Neural cell (in vitro differentiated cells): ENCODE measurements at regions not wholly inside any gene's neighbourhood (a gene's known extent, or its start where the extent isn't known, plus 50 kb on each side); places are given as distances from the start of the nearest gene placed in this dataset.

Source experiments
- H2AFZ ChIP-seq: fragments of 200-600, 300-800 bp; sonication (generic), shearing (Covaris generic); 2 replicates; pipeline ENCODE4 v1.6.0; 2014; ENCODE audit warnings: low read depth, mild to moderate bottlenecking, antibody characterized with exemption, low read length, moderate library complexity
- H3F3A ChIP-seq: fragments of 200-600 bp; shearing (Covaris generic); 2 replicates; pipeline ENCODE4 v1.6.1; 2016; ENCODE audit warnings: mild to moderate bottlenecking, moderate library complexity, mixed read lengths, antibody characterized with exemption, low read length; ENCODE audit not compliant: insufficient read depth, poor library complexity, severe bottlenecking
- H3K27ac ChIP-seq: fragments of 200-600, 300-800 bp; sonication (generic), shearing (Covaris generic); 2 replicates; pipeline ENCODE4 v1.5.1; 2014; ENCODE audit warnings: mild to moderate bottlenecking, low read length, moderate library complexity
- H3K27me3 ChIP-seq: fragments of 300-800, 200-600 bp; sonication (generic), shearing (Covaris generic); 2 replicates; pipeline ENCODE4 v1.6.0; 2014; ENCODE audit warnings: mild to moderate bottlenecking, low read depth, low read length, moderate library complexity; ENCODE audit not compliant: insufficient read depth
- H3K36me3 ChIP-seq: fragments of 300-800, 200-600 bp; sonication (generic), shearing (Covaris generic); 2 replicates; pipeline ENCODE4 v1.5.1; 2014; ENCODE audit warnings: mild to moderate bottlenecking, antibody characterized with exemption, low read length, moderate library complexity; ENCODE audit not compliant: insufficient read depth
- H3K4me2 ChIP-seq: fragments of 300-800, 200-600 bp; sonication (generic), shearing (Covaris generic); 2 replicates; pipeline ENCODE4 v1.6.0; 2014; ENCODE audit warnings: mild to moderate bottlenecking, low read length
- H3K4me3 ChIP-seq: fragments of 300-800, 200-600 bp; sonication (generic), shearing (Covaris generic); 2 replicates; pipeline ENCODE4 v1.5.1; 2014; ENCODE audit warnings: mild to moderate bottlenecking, low read length, moderate library complexity
- H3K79me2 ChIP-seq: fragments of 200-600 bp; shearing (Covaris generic); replicated peaks from 2 replicates; pipeline ENCODE4 v1.6.0; 2014; ENCODE audit warnings: mild to moderate bottlenecking, low read length, moderate library complexity; ENCODE audit not compliant: insufficient read depth
- H3K9ac ChIP-seq: fragments of 300-800, 200-600 bp; sonication (generic), shearing (Covaris generic); 2 replicates; pipeline ENCODE4 v1.6.1; 2016; ENCODE audit warnings: mild to moderate bottlenecking, low read length, mixed read lengths
- H3K9me2 ChIP-seq: fragments of 200-600 bp; shearing (Covaris generic); 2 replicates; pipeline ENCODE4 v1.6.1; 2016; ENCODE audit warnings: mild to moderate bottlenecking, low read length, mixed read lengths; ENCODE audit not compliant: insufficient read depth
- H3K9me3 ChIP-seq: fragments of 200-600, 300-800 bp; sonication (generic), shearing (Covaris generic); 2 replicates; pipeline ENCODE4 v1.6.1; 2016; ENCODE audit warnings: mild to moderate bottlenecking, mixed run types, low read length, moderate library complexity, mixed read lengths
- H4K20me1 ChIP-seq: fragments of 200-600 bp; shearing (Covaris generic); 2 replicates; pipeline ENCODE4 v1.6.1; 2016; ENCODE audit warnings: mild to moderate bottlenecking, mixed run types; ENCODE audit not compliant: insufficient read depth
- EP300 ChIP-seq: fragments of 450-650 bp; conservative IDR thresholded peaks from 2 replicates; pipeline ENCODE4 v1.6.1; 2014; ENCODE audit warnings: antibody characterized with exemption, mild to moderate bottlenecking, moderate library complexity; ENCODE audit not compliant: poor library complexity, severe bottlenecking
- EZH2 ChIP-seq: fragments of 200-600, 300-800 bp; shearing (Covaris generic), sonication (generic); IDR thresholded peaks from 2 replicates; pipeline ENCODE4 v1.6.1; 2014; ENCODE audit warnings: antibody characterized with exemption, low read length, borderline replicate concordance, mild to moderate bottlenecking; ENCODE audit not compliant: insufficient read depth, poor library complexity, severe bottlenecking
- MXI1 ChIP-seq: fragments of 450-650 bp; conservative IDR thresholded peaks from 2 replicates; pipeline ENCODE4 v1.6.1; 2014; ENCODE audit warnings: antibody characterized with exemption, mild to moderate bottlenecking; ENCODE audit not compliant: poor library complexity, severe bottlenecking
- POLR2AphosphoS5 ChIP-seq: IDR thresholded peaks from 2 replicates; pipeline ENCODE4 v1.6.1; 2012
- RAD21 ChIP-seq: fragments of 450-650 bp; conservative IDR thresholded peaks from 2 replicates; pipeline ENCODE4 v1.6.1; 2014; ENCODE audit warnings: antibody characterized with exemption, mild to moderate bottlenecking, moderate library complexity
- SMC3 ChIP-seq: fragments of 450-650 bp; conservative IDR thresholded peaks from 2 replicates; pipeline ENCODE4 v1.6.1; 2014; ENCODE audit warnings: antibody characterized with exemption, mild to moderate bottlenecking, moderate library complexity; ENCODE audit not compliant: poor library complexity
- TAF1 ChIP-seq: IDR thresholded peaks from 2 replicates; pipeline ENCODE4 v1.6.1; 2012; ENCODE audit warnings: low read depth
- TF ChIP-seq, protein P1 (sequence below): IDR thresholded peaks from 2 replicates; pipeline ENCODE4 v1.6.1; 2012; ENCODE audit warnings: borderline replicate concordance
- TF ChIP-seq, protein P2 (sequence below): fragments of 450-650 bp; IDR thresholded peaks from 2 replicates; pipeline ENCODE4 v1.5.1; 2014; ENCODE audit warnings: antibody characterized with exemption, mild to moderate bottlenecking, moderate library complexity; ENCODE audit not compliant: poor library complexity, severe bottlenecking

DNA sequence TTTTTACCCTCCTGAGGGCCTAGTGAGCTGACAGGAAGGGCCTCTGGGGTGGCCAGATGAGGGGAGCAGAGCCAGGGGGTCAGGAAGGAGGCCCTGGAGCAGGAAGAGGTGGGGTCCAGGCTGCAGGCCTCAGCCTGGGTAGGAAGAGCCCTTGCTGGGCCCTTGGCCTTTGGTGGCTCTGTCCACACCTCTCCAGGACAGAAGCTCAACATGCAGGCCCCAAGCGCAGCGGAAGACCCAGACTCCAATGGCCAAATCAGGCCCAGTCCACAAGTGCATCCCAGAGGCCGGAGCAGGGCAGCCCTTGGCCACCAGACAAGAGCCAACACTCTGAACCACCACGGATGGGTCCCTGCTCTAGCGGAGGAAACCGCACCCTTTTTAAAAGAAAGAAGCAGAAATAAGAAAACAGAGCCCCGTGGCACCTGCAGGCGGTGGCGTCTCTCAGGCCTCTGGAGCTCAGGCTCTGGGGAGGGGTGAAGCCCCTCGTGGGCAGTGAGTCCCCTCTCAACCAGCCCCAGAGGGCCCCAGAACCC, 52.8 kb downstream of the FOXL3 start:
- TF ChIP-seq, protein P1, sequence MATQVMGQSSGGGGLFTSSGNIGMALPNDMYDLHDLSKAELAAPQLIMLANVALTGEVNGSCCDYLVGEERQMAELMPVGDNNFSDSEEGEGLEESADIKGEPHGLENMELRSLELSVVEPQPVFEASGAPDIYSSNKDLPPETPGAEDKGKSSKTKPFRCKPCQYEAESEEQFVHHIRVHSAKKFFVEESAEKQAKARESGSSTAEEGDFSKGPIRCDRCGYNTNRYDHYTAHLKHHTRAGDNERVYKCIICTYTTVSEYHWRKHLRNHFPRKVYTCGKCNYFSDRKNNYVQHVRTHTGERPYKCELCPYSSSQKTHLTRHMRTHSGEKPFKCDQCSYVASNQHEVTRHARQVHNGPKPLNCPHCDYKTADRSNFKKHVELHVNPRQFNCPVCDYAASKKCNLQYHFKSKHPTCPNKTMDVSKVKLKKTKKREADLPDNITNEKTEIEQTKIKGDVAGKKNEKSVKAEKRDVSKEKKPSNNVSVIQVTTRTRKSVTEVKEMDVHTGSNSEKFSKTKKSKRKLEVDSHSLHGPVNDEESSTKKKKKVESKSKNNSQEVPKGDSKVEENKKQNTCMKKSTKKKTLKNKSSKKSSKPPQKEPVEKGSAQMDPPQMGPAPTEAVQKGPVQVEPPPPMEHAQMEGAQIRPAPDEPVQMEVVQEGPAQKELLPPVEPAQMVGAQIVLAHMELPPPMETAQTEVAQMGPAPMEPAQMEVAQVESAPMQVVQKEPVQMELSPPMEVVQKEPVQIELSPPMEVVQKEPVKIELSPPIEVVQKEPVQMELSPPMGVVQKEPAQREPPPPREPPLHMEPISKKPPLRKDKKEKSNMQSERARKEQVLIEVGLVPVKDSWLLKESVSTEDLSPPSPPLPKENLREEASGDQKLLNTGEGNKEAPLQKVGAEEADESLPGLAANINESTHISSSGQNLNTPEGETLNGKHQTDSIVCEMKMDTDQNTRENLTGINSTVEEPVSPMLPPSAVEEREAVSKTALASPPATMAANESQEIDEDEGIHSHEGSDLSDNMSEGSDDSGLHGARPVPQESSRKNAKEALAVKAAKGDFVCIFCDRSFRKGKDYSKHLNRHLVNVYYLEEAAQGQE: no peak
- TF ChIP-seq TAF1: no peak
- no peak for TF ChIP-seq EP300
- TF ChIP-seq, protein P2, sequence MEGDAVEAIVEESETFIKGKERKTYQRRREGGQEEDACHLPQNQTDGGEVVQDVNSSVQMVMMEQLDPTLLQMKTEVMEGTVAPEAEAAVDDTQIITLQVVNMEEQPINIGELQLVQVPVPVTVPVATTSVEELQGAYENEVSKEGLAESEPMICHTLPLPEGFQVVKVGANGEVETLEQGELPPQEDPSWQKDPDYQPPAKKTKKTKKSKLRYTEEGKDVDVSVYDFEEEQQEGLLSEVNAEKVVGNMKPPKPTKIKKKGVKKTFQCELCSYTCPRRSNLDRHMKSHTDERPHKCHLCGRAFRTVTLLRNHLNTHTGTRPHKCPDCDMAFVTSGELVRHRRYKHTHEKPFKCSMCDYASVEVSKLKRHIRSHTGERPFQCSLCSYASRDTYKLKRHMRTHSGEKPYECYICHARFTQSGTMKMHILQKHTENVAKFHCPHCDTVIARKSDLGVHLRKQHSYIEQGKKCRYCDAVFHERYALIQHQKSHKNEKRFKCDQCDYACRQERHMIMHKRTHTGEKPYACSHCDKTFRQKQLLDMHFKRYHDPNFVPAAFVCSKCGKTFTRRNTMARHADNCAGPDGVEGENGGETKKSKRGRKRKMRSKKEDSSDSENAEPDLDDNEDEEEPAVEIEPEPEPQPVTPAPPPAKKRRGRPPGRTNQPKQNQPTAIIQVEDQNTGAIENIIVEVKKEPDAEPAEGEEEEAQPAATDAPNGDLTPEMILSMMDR: no peak
- TF ChIP-seq EZH2: no peak
- no peak for TF ChIP-seq MXI1
- TF ChIP-seq POLR2AphosphoS5: no peak
- TF ChIP-seq RAD21: no peak
- no peaks in the 10 kb centered on the region for H4K20me1 ChIP-seq
- H3K27me3 ChIP-seq: no peaks in the 10 kb centered on the region
- no peaks in the 10 kb centered on the region for H3K36me3 ChIP-seq
- no peaks in the 10 kb centered on the region for H3F3A ChIP-seq
- no peak overlapping the region for H3K9ac ChIP-seq
- no peaks in the 10 kb centered on the region for H3K9me2 ChIP-seq
- no peaks in the 10 kb centered on the region for H3K79me2 ChIP-seq
- H3K27ac ChIP-seq: no peak overlapping the region
- H2AFZ ChIP-seq: no peak overlapping the region
- no peaks in the 10 kb centered on the region for H3K9me3 ChIP-seq
- no peak overlapping the region for H3K4me2 ChIP-seq
- H3K4me3 ChIP-seq: no peak overlapping the region

DNA sequence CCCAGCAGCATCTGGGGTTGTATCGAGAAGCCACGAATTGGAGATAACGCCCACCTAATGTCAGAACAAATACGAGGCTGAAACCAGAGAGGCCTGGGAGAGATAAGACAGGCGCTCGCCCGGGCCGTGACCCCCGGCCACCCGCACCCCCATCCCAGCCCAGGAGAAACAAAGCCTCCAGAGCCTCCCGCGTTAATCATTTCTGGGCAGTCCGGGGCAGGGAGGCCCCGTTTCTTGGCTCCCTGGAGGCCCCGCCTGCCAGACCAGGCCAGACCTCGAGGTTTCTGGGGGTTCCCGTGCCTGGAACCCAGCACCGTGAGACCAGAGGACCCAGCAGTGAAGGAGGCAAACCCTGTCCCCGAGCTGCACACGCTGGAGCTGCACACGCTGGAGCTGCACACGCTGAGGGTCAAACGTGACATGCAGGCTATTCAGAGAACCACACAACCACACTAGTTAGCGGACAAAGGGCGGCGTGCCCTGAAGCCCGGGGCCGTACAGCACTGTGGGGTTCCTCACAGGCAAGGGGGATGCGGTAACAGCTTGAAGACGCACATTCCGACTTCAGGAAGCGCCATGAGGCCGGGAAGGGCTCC, 53.4 kb downstream of the FOXL3 start:
- Histone ChIP-seq H3K27ac (no peak overlapping the region), H3K27me3 (no peaks in the 10 kb centered on the region), H3K4me2 (no peak overlapping the region), H2AFZ (no peak overlapping the region), H4K20me1 (no peaks in the 10 kb centered on the region), H3K9me3 (no peaks in the 10 kb centered on the region), H3F3A (no peaks in the 10 kb centered on the region), H3K36me3 (no peaks in the 10 kb centered on the region), H3K79me2 (no peaks in the 10 kb centered on the region), H3K9me2 (no peaks in the 10 kb centered on the region), H3K9ac (no peak overlapping the region), H3K4me3 (no peak overlapping the region)
- TF ChIP-seq, protein P1: no peak
- TF ChIP-seq SMC3: no peak
- TF ChIP-seq, protein P2: no peak
- no peak for TF ChIP-seq POLR2AphosphoS5
- no peak for TF ChIP-seq RAD21
- no peak for TF ChIP-seq EZH2
- TF ChIP-seq EP300: no peak
- TF ChIP-seq MXI1: no peak
- no peak for TF ChIP-seq TAF1
